ENCODE measurements at regions not wholly inside any gene's neighbourhood (a gene's known extent, or its start where the extent isn't known, plus 50 kb on each side); places are given as distances from the start of the nearest gene placed in this dataset.

DNA sequence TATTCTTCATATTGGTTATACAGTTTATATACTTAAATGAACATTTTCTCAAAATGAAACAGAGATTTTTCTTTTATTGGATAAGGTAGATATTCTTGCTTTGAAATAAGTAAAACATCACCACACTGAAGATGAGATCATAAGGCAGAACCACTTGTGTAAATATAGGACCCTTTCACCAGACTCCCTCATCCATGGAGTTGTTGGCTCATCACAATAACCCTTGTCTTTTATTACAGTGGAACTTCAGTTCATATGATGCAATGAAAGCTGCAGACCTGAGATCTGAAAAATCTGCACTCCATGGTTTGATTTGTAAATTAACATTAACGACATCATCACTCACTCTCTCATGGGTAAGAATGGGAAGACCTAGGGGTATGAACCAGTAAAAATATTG is 51.9 kb upstream of the DBX2 start:
- TF ChIP-seq, protein P1, sequence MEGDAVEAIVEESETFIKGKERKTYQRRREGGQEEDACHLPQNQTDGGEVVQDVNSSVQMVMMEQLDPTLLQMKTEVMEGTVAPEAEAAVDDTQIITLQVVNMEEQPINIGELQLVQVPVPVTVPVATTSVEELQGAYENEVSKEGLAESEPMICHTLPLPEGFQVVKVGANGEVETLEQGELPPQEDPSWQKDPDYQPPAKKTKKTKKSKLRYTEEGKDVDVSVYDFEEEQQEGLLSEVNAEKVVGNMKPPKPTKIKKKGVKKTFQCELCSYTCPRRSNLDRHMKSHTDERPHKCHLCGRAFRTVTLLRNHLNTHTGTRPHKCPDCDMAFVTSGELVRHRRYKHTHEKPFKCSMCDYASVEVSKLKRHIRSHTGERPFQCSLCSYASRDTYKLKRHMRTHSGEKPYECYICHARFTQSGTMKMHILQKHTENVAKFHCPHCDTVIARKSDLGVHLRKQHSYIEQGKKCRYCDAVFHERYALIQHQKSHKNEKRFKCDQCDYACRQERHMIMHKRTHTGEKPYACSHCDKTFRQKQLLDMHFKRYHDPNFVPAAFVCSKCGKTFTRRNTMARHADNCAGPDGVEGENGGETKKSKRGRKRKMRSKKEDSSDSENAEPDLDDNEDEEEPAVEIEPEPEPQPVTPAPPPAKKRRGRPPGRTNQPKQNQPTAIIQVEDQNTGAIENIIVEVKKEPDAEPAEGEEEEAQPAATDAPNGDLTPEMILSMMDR (IDR thresholded peaks at IDR 0.05; ENCODE audit: control extremely low read depth, extremely low read depth, low read depth, missing control alignments) = no peak
- DNase-seq (ENCODE audit: extremely low spot score) = no peak
- POLR2A ChIA-PET = no interaction called here
- CTCF ChIA-PET = interaction anchor here (1.2 to 1.4 kb wide), 2 partner anchors 10 to 17 kb away, joined by 3 to 6 read pairs; no protein-coding TSS in a partner anchor

DNA sequence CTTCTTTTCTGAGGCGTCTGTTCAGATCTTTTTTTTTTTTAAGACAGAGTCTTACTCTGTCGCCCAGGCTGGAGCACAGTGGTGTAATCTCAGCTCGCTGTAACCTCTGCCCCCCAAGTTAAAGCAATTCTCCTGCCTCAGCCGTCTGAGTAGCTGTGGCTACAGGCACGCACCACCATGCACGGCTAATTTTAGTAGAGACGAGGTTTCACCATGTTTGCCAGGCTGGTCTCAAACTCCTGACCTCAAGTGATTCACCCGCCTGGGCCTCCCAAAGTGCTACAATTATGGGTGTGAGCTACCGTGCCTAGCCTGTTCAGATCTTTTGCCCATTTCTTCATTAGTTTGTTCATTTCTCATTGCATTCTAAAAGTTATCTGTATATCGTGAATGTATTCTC is 55.1 kb upstream of the DBX2 start:
- DNase-seq (ENCODE audit: extremely low spot score) = no peak
- ChIA-PET CTCF (no interaction called here), POLR2A (no interaction called here)
- TF ChIP-seq, protein P1 (IDR thresholded peaks at IDR 0.05; ENCODE audit: control extremely low read depth, extremely low read depth, low read depth, missing control alignments) = no peak

DNA sequence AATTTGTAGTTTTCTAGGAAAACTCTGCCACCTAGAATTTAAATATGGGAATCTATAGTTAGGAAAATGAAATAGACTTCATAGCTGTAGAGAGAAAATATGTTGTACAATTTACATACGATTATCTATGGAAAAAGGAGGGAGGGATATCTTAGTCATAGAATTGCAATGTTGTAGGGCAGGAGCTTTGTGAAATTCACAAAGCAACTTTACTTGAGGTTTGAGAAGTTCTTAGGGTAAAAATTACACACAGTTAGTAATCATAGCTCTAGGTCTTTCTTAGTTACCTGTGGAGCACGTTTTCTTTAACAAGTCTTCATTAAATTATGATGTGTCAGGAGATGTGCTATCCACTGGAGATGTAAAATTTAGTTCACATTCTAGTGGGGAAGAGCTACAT is 61.4 kb upstream of the DBX2 start:
- POLR2A ChIA-PET = no interaction called here
- DNase-seq (ENCODE audit: extremely low spot score) = no peak
- TF ChIP-seq, protein P1 (IDR thresholded peaks at IDR 0.05; ENCODE audit: control extremely low read depth, extremely low read depth, low read depth, missing control alignments) = no peak
- CTCF ChIA-PET = interaction anchor here (1.3 to 1.4 kb wide), 2 partner anchors 8 to 14 kb away, joined by 4 read pairs; no protein-coding TSS in a partner anchor

DNA sequence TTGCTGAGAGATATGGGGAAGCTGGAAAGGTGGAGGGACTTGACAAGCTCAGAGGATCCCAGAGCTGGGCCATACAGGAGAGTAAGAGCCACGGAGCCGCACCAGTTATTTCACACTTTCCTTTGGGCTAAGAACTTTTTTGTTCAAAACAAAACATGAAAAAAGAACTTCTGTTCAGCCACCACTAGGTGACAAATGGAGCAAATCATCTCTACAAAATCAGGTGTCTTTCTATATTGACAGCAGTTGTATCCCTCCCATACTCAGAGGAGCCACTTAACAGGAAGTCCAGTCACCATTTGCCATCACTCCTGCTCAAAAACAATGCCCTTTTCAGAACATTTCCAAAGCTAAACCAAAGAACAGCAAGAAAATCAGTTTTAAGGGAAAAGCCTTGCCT is 70.3 kb upstream of the DBX2 start:
- ChIA-PET POLR2A (no interaction called here), CTCF (no interaction called here)
- TF ChIP-seq, protein P1 (IDR thresholded peaks at IDR 0.05; ENCODE audit: control extremely low read depth, extremely low read depth, low read depth, missing control alignments) = no peak
- DNase-seq (ENCODE audit: extremely low spot score) = no peak

DNA sequence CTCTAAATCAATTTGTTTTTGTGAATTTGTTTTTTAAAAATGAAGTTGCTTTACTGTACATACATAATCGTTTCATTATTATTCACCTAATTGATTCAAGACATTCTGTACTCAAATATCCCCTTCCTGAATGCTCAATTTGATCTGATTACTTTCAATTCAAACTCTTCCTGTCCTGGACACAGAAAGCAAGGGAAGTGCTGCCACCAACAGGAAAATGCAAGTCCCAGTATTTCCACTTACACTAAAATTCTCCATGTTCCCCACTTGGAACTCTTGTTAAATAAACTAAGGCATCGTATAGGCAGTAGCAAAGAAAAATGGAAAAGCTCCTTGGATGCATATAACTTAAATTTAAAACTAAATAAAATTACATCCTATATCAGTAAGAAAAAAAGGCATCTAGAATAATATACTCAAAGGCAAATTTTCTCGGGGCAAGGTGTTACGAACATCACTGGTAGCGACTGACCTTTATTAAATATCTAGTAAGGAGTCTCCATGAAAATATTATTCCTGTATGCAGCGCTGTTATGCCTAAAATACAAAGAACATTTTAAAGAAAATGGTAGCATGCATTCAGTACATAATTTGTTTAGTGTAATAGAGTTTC is 72.0 kb upstream of the DBX2 start:
- ChIA-PET CTCF (no interaction called here), POLR2A (no interaction called here)
- DNase-seq (ENCODE audit: extremely low spot score) = no peak
- TF ChIP-seq, protein P1 (IDR thresholded peaks at IDR 0.05; ENCODE audit: control extremely low read depth, extremely low read depth, low read depth, missing control alignments) = no peak

DNA sequence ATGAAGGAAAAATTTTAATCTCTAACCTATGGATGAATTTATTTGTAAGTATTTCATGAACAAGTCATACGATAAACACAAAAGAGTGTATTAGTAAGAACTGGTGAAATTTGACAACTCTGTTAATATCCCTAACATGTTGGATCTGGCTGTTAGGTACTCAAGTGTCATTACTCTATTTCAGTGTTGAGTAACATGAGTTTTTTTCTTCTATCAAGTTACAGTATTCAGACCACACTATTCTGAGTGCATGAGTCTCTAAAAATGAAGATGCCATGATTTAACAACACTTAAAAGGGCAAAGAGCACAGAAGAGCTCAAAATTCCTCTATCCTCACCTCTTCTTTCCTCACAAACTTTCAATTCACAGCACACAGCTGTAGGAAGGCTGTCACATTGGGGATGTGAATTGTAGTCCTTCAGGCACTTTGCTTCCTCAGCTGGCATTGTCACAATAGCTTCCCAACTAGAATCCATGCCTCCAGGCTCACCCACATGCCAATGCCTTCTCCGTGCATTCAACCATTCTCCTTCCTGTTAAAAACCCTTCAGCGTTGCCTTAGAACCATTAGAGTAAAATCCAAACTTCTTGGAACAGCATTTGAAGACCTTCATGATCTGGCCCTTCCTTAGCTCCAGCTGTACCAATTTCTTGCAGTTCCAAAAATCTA is 73.7 kb upstream of the DBX2 start:
- ChIA-PET CTCF (interaction anchor here (0.6 to 1.3 kb wide), 3 partner anchors 8 to 104 kb away, joined by 3 read pairs; no protein-coding TSS in a partner anchor), POLR2A (no interaction called here)
- no peak for DNase-seq (ENCODE audit: extremely low spot score)
- TF ChIP-seq, protein P1 (IDR thresholded peaks at IDR 0.05; ENCODE audit: control extremely low read depth, extremely low read depth, low read depth, missing control alignments) = no peak
